ENCODE measurements at regions not wholly inside any gene's neighbourhood (a gene's known extent, or its start where the extent isn't known, plus 50 kb on each side); places are given as distances from the start of the nearest gene placed in this dataset.
"Not testable (repeated sequence)": the region's sequence is repeated elsewhere in the genome, so short reads cannot be mapped to it uniquely, and the experiment has no call there.

DNA sequence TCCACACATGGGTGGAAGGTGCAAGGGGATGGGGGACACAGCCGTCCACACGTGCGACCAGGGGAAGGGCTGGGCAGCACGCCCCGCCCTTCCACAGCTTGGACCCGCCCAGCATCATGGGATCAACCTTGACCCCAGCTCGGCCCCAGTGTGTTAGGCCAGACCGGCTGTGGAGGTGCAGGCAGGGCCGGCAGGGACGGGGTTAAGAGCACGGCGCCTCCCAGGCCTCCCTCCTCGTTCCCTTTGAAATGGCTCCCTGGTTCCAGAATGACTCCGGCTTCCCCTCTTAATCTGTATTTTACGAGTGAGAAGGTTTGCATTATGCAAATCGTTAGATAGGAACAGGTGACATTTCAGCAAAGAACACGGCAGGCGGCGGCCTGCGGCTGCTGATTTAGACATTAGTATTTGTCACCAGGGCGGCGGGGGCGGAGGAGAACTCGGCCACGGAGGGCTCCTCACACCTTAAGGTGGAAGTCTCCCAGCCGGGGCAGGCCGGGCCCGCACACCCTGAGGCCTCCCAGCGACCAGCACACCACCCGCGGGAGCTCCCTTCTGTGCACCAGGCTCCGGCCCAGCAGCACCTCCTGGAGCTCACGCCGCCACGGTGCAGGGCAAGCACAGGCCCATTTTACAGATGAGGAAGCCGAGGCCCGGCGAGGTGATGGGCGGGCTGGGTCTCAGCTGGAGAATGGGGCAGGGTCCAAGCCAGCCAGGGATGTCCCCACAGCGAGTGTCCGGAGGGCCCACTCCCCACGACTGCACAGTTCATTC is 116.1 kb downstream of the FAM53A start:
- Histone ChIP-seq H3K4me3 (no peak overlapping the region), H3K27me3 (replicated peaks in 1 of 7) (peaks cover 0 to 73% (median 57%) of the 10 kb centered on the region in 7 donors), H3K9me3 (no peaks in the 10 kb centered on the region), H3K36me3 (no peaks in the 10 kb centered on the region), H3K27ac (no peak overlapping the region), H3K4me1 (peaks cover 0 to 30% (median 3%) of the 10 kb centered on the region in 6 donors)
- DNase-seq, result peak; percentile 78
- no peak for TF ChIP-seq CTCF (IDR thresholded peaks at IDR 0.05 in 8 of 11, conservative IDR thresholded peaks at IDR 0.05 in 3 of 11)
- intact Hi-C loops (cut with DNase I; ENCODE audit: low total_unique reads), result no loop called here
- WGBS, 5 donors, result 34 to 51% (median 47%) methylated on average over 26 to 42 of the region's 42 CpGs

- intact Hi-C loops (cut with DNase I; ENCODE audit: low total_unique reads), result no loop called here
- Histone ChIP-seq H3K27ac (no peak overlapping the region), H3K36me3 (no peaks in the 10 kb centered on the region), H3K27me3 (replicated peaks in 1 of 7) (peaks cover 0 to 79% (median 62%) of the 10 kb centered on the region in 7 donors), H3K4me3 (no peak overlapping the region), H3K9me3 (no peaks in the 10 kb centered on the region), H3K4me1 (peaks cover 0 to 30% (median 3%) of the 10 kb centered on the region in 6 donors)
- no peak for DNase-seq
- WGBS, 5 donors, result 75 to 91% (median 82%) methylated on average over 4 to 6 of the region's 6 CpGs; no CpG with 5 or more reads in 1 of the 5 donors
- TF ChIP-seq POLR2AphosphoS5 (IDR thresholded peaks at IDR 0.05), result no peak
Observed at GRCh38 chr4:1567519-1567807, 116.7 kb downstream of the FAM53A start.

- Histone ChIP-seq H3K27me3 (replicated peaks in 1 of 7) (peaks cover 0 to 83% (median 67%) of the 10 kb centered on the region in 7 donors), H3K4me3 (no peak overlapping the region), H3K4me1 (peaks cover 0 to 30% (median 3%) of the 10 kb centered on the region in 6 donors), H3K36me3 (no peaks in the 10 kb centered on the region), H3K27ac (no peak overlapping the region), H3K9me3 (no peaks in the 10 kb centered on the region)
- DNase-seq, result peak; percentile 67
- TF ChIP-seq CTCF (IDR thresholded peaks at IDR 0.05 in 8 of 11, conservative IDR thresholded peaks at IDR 0.05 in 3 of 11), result no peak
- no peak for TF ChIP-seq POLR2AphosphoS5 (IDR thresholded peaks at IDR 0.05)
- no peak for TF ChIP-seq POLR2A (IDR thresholded peaks at IDR 0.05)
- 51 to 66% (median 59%) methylated on average over 7 to 19 of the region's 19 CpGs for WGBS, 5 donors
- intact Hi-C loops (cut with DNase I; ENCODE audit: low total_unique reads), result no loop called here
Observed at GRCh38 chr4:1566838-1567518, 117.1 kb downstream of the FAM53A start.

DNA sequence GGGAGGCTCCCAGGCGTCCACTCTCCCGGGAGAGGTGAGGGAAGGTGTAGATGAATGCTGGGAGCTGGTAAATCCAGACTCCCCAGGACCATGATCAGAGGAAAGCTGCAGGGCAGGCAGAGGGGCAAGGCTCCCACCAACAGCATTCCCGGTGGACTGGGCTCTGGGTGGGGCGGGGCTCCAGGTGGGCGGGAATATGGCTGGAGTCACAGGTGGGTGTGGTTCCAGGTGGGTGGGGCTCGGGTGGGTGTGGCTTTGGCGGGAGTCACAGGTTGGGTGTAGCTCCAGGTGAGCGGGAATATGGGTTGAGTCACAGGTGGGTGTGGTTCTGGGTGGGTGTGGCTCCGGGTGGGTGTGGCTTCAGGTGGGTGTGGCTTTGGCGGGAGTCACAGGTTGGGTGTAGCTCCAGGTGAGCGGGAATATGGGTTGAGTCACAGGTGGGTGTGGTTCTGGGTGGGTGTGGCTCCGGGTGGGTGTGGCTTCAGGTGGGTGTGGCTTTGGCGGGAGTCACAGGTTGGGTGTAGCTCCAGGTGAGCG is 117.7 kb downstream of the FAM53A start:
- H3K4me1 ChIP-seq, result peaks cover 0 to 30% (median 3%) of the 10 kb centered on the region in 6 donors
- H3K9me3 ChIP-seq; H3K36me3 ChIP-seq; intact Hi-C loops (cut with DNase I; ENCODE audit: low total_unique reads); H3K4me3 ChIP-seq; DNase-seq; H3K27ac ChIP-seq: not testable (repeated sequence)
- peaks cover 0 to 90% (median 67%) of the 10 kb centered on the region in 7 donors for H3K27me3 ChIP-seq (replicated peaks in 1 of 7)
- 20 to 56% (median 40%) methylated on average over 10 to 14 of the region's 14 CpGs for WGBS, 5 donors
